ENCODE measurements at regions not wholly inside any gene's neighbourhood (a gene's known extent, or its start where the extent isn't known, plus 50 kb on each side); places are given as distances from the start of the nearest gene placed in this dataset.

GRCh38 chr10:33008499-33009243, 50.6 kb upstream of the ITGB1 start:
- TF ChIP-seq GATA3 (IDR thresholded peaks at IDR 0.05; ENCODE audit: low read depth, low read length) = no peak
- no peak for TF ChIP-seq GATA2 (IDR thresholded peaks at IDR 0.05; ENCODE audit: low read depth, low read length)

Data from SH-SY5Y (cell line).